Astrocyte (in vitro differentiated cells and primary cell): ENCODE measurements at regions not wholly inside any gene's neighbourhood (a gene's known extent, or its start where the extent isn't known, plus 50 kb on each side); places are given as distances from the start of the nearest gene placed in this dataset.

Experiments
- DNase-seq: peaks from one replicate; pipeline ENCODE4 v3.0.0-alpha.2; 2010; ENCODE audit warnings: low read depth
- FAIRE-seq: peaks from 2 replicates; lab custom pipeline; 2011; peaks lifted over from hg19 to GRCh38; lab: Jason Lieb, UNC
- H2AFZ ChIP-seq: 2 replicates; pipeline ENCODE4 v1.6.0; 2012; ENCODE audit warnings: low read depth, low read length, inconsistent platforms
- H3K27ac ChIP-seq: 2 replicates; pipeline ENCODE4 v1.5.1; 2011; ENCODE audit warnings: low read depth, low read length, inconsistent platforms
- H3K27me3 ChIP-seq: 2 replicates; pipeline ENCODE4 v1.6.0; 2011; ENCODE audit warnings: low read length, inconsistent platforms; ENCODE audit not compliant: insufficient read depth
- H3K36me3 ChIP-seq: 2 replicates; pipeline ENCODE4 v1.5.1; 2011; ENCODE audit warnings: low read length, inconsistent platforms; ENCODE audit not compliant: insufficient read depth
- H3K4me1 ChIP-seq: 2 replicates; pipeline ENCODE4 v1.5.1; 2011; ENCODE audit warnings: low read length, inconsistent platforms; ENCODE audit not compliant: insufficient read depth
- H3K4me2 ChIP-seq: 2 replicates; pipeline ENCODE4 v1.6.0; 2012; ENCODE audit warnings: low read length, inconsistent platforms
- H3K4me3 ChIP-seq: 2 replicates; pipeline ENCODE4 v1.5.1; 2011; ENCODE audit warnings: low read depth, mild to moderate bottlenecking, low read length, inconsistent platforms; ENCODE audit not compliant: insufficient read depth
- H3K79me2 ChIP-seq: 2 replicates; pipeline ENCODE4 v1.6.0; 2012; ENCODE audit warnings: mild to moderate bottlenecking, low read length, inconsistent platforms; ENCODE audit not compliant: insufficient read depth
- H3K9ac ChIP-seq: 2 replicates; pipeline ENCODE4 v1.6.0; 2012; ENCODE audit warnings: mild to moderate bottlenecking, low read length, inconsistent platforms
- H3K9me3 ChIP-seq: 2 replicates; pipeline ENCODE4 v1.5.1; 2012; ENCODE audit warnings: low read depth, mild to moderate bottlenecking, low read length, inconsistent platforms; ENCODE audit not compliant: insufficient read depth
- H4K20me1 ChIP-seq: 2 replicates; pipeline ENCODE4 v1.6.0; 2012; ENCODE audit warnings: low read length, inconsistent platforms; ENCODE audit not compliant: insufficient read depth
- H3K27ac Mint-ChIP-seq: one replicate; pipeline ENCODE4 v1.8.0; 2021; ENCODE audit warnings: mild to moderate bottlenecking, mixed read lengths; ENCODE audit not compliant: unreplicated experiment
- H3K27me3 Mint-ChIP-seq: one replicate; pipeline ENCODE4 v1.8.0; 2021; ENCODE audit warnings: low read depth, mixed read lengths; ENCODE audit not compliant: unreplicated experiment
- H3K36me3 Mint-ChIP-seq: one replicate; pipeline ENCODE4 v1.8.0; 2021; ENCODE audit warnings: low read depth, mixed read lengths; ENCODE audit not compliant: unreplicated experiment
- H3K4me1 Mint-ChIP-seq: one replicate; pipeline ENCODE4 v1.8.0; 2021; ENCODE audit warnings: low read depth, mixed read lengths; ENCODE audit not compliant: unreplicated experiment
- H3K4me3 Mint-ChIP-seq: one replicate; pipeline ENCODE4 v1.8.0; 2021; ENCODE audit warnings: mild to moderate bottlenecking, moderate library complexity, mixed read lengths; ENCODE audit not compliant: unreplicated experiment
- H3K9me3 Mint-ChIP-seq: one replicate; pipeline ENCODE4 v1.8.0; 2021; ENCODE audit warnings: mild to moderate bottlenecking, mixed read lengths; ENCODE audit not compliant: unreplicated experiment
- CTCF ChIP-seq: IDR thresholded peaks from 2 replicates; pipeline ENCODE4 v1.5.1; 2011; ENCODE audit warnings: low read depth, mild to moderate bottlenecking, inconsistent platforms, low read length, moderate library complexity; ENCODE audit not compliant: insufficient read depth
- EZH2 ChIP-seq: IDR thresholded peaks from 2 replicates; pipeline ENCODE4 v1.6.1; 2012; ENCODE audit warnings: mild to moderate bottlenecking, low read length, inconsistent platforms; ENCODE audit not compliant: insufficient read depth

GRCh38 chr1:69233463-69233862 is 334.3 kb upstream of the LRRC7 start:
- Histone ChIP-seq H3K9ac (no peak overlapping the region), H3K4me2 (no peak overlapping the region), H3K36me3 (no peaks in the 10 kb centered on the region), H3K27me3 (no peaks in the 10 kb centered on the region), H2AFZ (no peak overlapping the region), H3K27ac (no peak overlapping the region), H3K4me3 (no peak overlapping the region), H4K20me1 (no peaks in the 10 kb centered on the region), H3K4me1 (no peaks in the 10 kb centered on the region), H3K9me3 (no peaks in the 10 kb centered on the region), H3K79me2 (no peaks in the 10 kb centered on the region)
- Mint-ChIP-seq H3K27ac (no peak overlapping the region), H3K4me3 (no peak overlapping the region), H3K9me3 (no peaks in the 10 kb centered on the region), H3K4me1 (no peaks in the 10 kb centered on the region), H3K27me3 (no peaks in the 10 kb centered on the region), H3K36me3 (no peaks in the 10 kb centered on the region)
- FAIRE-seq, result no peak
- no peak for DNase-seq
- TF ChIP-seq CTCF (no peak), EZH2 (no peak)

- Mint-ChIP-seq H3K4me1 (peaks cover 7% of the 10 kb centered on the region), H3K36me3 (no peaks in the 10 kb centered on the region), H3K27me3 (peaks cover 3% of the 10 kb centered on the region), H3K9me3 (peaks cover 3% of the 10 kb centered on the region), H3K27ac (no peak overlapping the region), H3K4me3 (no peak overlapping the region)
- Histone ChIP-seq H3K36me3 (no peaks in the 10 kb centered on the region), H2AFZ (no peak overlapping the region), H3K4me2 (no peak overlapping the region), H3K79me2 (no peaks in the 10 kb centered on the region), H3K9ac (no peak overlapping the region), H4K20me1 (no peaks in the 10 kb centered on the region), H3K27me3 (no peaks in the 10 kb centered on the region), H3K4me3 (no peak overlapping the region), H3K9me3 (no peaks in the 10 kb centered on the region), H3K27ac (no peak overlapping the region), H3K4me1 (no peaks in the 10 kb centered on the region)
- DNase-seq (no peak), FAIRE-seq (no peak)
- TF ChIP-seq EZH2 (no peak), CTCF (no peak)
These were observed 323.5 kb upstream of the LRRC7 start for GRCh38 chr1:69244211-69244610.

GRCh38 chr1:69246109-69246508 is 321.6 kb upstream of the LRRC7 start:
- FAIRE-seq, result no peak
- H3K27ac Mint-ChIP-seq, result no peak overlapping the region

More at GRCh38 chr1:69246109-69246508, 321.6 kb upstream of the LRRC7 start:
- H3K36me3 Mint-ChIP-seq, result no peaks in the 10 kb centered on the region
- Histone ChIP-seq H3K27me3 (no peaks in the 10 kb centered on the region), H3K27ac (no peak overlapping the region), H4K20me1 (no peaks in the 10 kb centered on the region), H3K4me2 (no peak overlapping the region), H3K79me2 (no peaks in the 10 kb centered on the region), H2AFZ (no peak overlapping the region), H3K9ac (no peak overlapping the region), H3K36me3 (no peaks in the 10 kb centered on the region), H3K4me1 (no peaks in the 10 kb centered on the region), H3K4me3 (no peak overlapping the region), H3K9me3 (no peaks in the 10 kb centered on the region)
- no peak overlapping the region for H3K4me3 Mint-ChIP-seq
- no peak for TF ChIP-seq CTCF
- TF ChIP-seq EZH2, result no peak
- H3K27me3 Mint-ChIP-seq, result peaks cover 9% of the 10 kb centered on the region
- DNase-seq, result no peak
- no peaks in the 10 kb centered on the region for H3K9me3 Mint-ChIP-seq
- peaks cover 7% of the 10 kb centered on the region for H3K4me1 Mint-ChIP-seq
